Tibial artery (tissue), 4 donors: ENCODE measurements at regions not wholly inside any gene's neighbourhood (a gene's known extent, or its start where the extent isn't known, plus 50 kb on each side); places are given as distances from the start of the nearest gene placed in this dataset.

ENCODE experiments used
- DNase-seq, 2 donors: peaks; one replicate each; pipeline ENCODE4 v3.0.0-alpha.2; 2019
- H3K27ac ChIP-seq, 2 donors: fragments of 200-600 bp; sonication (generic) in 1 of 2; 1 replicate in 1 of 2; 2 replicates in 1 of 2; pipeline ENCODE4 v1.5.1; 2018 to 2019; ENCODE audit warnings: mild to moderate bottlenecking in 1 of 2
- H3K27me3 ChIP-seq, 2 donors: fragments of 200-600 bp; sonication (generic) in 1 of 2; one replicate each; pipeline versions ENCODE4 v1.5.1 to v1.6.0; 2016 to 2019
- H3K36me3 ChIP-seq, 3 donors: fragments of 200-600 bp; sonication (generic) in 2 of 3; one replicate each; pipeline ENCODE4 v1.5.1; 2016 to 2019; ENCODE audit warnings: mild to moderate bottlenecking in 2 of 3
- H3K4me1 ChIP-seq, 4 donors: fragments of 200-600 bp; sonication (generic) in 2 of 4; 1 replicate in 3 of 4; 2 replicates in 1 of 4; pipeline ENCODE4 v1.5.1; 2016 to 2019
- H3K4me3 ChIP-seq, 2 donors: fragments of 200-600 bp; sonication (generic) in 1 of 2; 1 replicate in 1 of 2; 2 replicates in 1 of 2; pipeline ENCODE4 v1.5.1; 2018 to 2019; ENCODE audit warnings: mild to moderate bottlenecking in 2 of 2
- H3K9me3 ChIP-seq, 3 donors: fragments of 200-600 bp; sonication (generic) in 1 of 3; one replicate each; pipeline ENCODE4 v1.5.1; 2016 to 2019
- intact Hi-C: fragments of 100-400 bp; cut with DNase I; formaldehyde crosslinking; loops from one replicate; pipeline ENCODE4 v1.15.0; 2023; ENCODE audit warnings: low total_unique reads
- TF ChIP-seq, protein P1 (sequence below), 2 experiments: fragments of 200-600 bp in 1 of 2; fragments of 450-650 bp in 1 of 2; IDR thresholded peaks; one replicate each; pipeline ENCODE4 v1.5.1; 2017 to 2019; ENCODE audit warnings: antibody characterized with exemption in 2 of 2, mild to moderate bottlenecking in 1 of 2, moderate library complexity in 1 of 2

DNA sequence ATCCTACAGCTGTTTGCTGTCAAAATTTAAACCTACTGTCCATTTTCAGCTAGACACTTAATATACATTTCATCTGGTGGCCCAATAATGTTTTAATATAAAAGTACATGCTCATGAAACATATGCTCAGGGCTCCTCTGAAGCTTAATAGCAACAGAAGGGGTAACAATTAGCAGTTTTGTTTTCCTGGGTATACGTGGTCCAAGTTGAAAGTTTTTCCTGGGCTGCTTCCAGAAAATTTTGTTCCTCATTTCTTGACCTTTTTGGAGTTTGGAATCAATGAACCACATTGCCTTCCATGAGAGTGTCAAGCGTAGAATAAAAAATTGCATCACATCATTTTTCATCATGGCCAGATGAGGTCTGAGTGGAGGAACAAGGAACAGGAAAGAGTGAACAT lies 537.3 kb upstream of the MGMT start:
- Histone ChIP-seq H3K36me3 (no peaks in the 10 kb centered on the region), H3K4me1 (peaks cover 0 to 14% (median 7%) of the 10 kb centered on the region in 4 donors), H3K27ac (no peak overlapping the region), H3K27me3 (peaks cover 0 to 8% of the 10 kb centered on the region in 2 donors), H3K9me3 (no peaks in the 10 kb centered on the region), H3K4me3 (no peak overlapping the region)
- intact Hi-C loops = no loop called here
- TF ChIP-seq, protein P1, sequence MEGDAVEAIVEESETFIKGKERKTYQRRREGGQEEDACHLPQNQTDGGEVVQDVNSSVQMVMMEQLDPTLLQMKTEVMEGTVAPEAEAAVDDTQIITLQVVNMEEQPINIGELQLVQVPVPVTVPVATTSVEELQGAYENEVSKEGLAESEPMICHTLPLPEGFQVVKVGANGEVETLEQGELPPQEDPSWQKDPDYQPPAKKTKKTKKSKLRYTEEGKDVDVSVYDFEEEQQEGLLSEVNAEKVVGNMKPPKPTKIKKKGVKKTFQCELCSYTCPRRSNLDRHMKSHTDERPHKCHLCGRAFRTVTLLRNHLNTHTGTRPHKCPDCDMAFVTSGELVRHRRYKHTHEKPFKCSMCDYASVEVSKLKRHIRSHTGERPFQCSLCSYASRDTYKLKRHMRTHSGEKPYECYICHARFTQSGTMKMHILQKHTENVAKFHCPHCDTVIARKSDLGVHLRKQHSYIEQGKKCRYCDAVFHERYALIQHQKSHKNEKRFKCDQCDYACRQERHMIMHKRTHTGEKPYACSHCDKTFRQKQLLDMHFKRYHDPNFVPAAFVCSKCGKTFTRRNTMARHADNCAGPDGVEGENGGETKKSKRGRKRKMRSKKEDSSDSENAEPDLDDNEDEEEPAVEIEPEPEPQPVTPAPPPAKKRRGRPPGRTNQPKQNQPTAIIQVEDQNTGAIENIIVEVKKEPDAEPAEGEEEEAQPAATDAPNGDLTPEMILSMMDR (IDR thresholded peaks at IDR 0.05) = no peak
- no peak for DNase-seq

DNA sequence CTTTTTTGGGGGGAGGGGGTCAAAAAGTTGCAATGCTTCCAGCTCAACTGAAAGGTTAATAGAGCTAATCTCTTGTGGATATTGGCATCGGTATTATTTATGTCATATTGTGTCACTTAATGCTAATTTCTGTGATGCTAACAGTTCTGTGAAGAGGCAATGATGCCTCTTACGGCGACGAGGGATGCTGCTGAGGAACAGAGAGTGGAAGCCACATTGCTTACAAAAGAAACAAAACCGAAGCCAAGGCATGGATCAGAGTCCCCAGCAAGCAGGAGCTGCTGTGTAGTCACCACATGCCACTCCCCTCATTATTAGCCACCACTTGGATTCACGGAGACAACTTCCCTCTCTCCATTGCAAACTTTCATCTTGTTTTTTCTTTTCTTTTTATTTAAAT lies 536.5 kb upstream of the MGMT start:
- Histone ChIP-seq H3K4me1 (peaks cover 0 to 14% (median 7%) of the 10 kb centered on the region in 4 donors), H3K4me3 (no peak overlapping the region), H3K9me3 (no peaks in the 10 kb centered on the region), H3K36me3 (no peaks in the 10 kb centered on the region), H3K27me3 (peaks cover 0 to 8% of the 10 kb centered on the region in 2 donors), H3K27ac (no peak overlapping the region)
- intact Hi-C loops = no loop called here
- no peak for DNase-seq
- TF ChIP-seq, protein P1 (IDR thresholded peaks at IDR 0.05) = no peak

GRCh38 chr10:128932071-128932820 lies 534.8 kb upstream of the MGMT start:
- Histone ChIP-seq H3K27ac (no peak overlapping the region), H3K9me3 (no peaks in the 10 kb centered on the region), H3K4me1 (peaks cover 0 to 14% (median 7%) of the 10 kb centered on the region in 4 donors), H3K36me3 (no peaks in the 10 kb centered on the region), H3K4me3 (no peak overlapping the region), H3K27me3 (peaks cover 0 to 8% of the 10 kb centered on the region in 2 donors)
- intact Hi-C loops = no loop called here
- no peak for DNase-seq
- TF ChIP-seq, protein P1 (IDR thresholded peaks at IDR 0.05) = no peak

- TF ChIP-seq, protein P1 (IDR thresholded peaks at IDR 0.05) = no peak
- intact Hi-C loops = no loop called here
Measured at GRCh38 chr10:128934492-128934891, 532.5 kb upstream of the MGMT start.

DNA sequence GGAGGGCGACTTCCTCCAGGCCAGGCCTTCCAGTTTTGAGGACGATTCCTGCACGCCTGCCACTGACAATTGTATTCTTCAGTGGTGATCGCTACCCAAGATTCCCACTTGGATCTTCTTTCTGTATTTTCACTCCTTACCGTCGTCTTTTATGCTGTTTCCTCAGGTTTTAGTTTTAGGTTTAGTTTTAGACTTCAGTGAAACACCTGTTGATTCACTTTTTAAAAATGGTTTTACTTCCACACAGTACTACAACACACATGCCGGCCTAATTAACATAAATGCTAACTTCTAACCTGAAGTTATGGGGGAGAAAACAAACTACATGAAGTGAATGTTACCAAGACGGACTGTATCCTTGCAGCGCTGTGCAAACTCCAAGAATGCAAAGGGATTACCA lies 530.6 kb upstream of the MGMT start:
- no peak for DNase-seq
- H3K4me1 ChIP-seq = no peaks in the 10 kb centered on the region
- TF ChIP-seq, protein P1 (IDR thresholded peaks at IDR 0.05) = no peak
- intact Hi-C loops = no loop called here
- no peak overlapping the region for H3K27ac ChIP-seq
- no peaks in the 10 kb centered on the region for H3K27me3 ChIP-seq
- H3K4me3 ChIP-seq = no peak overlapping the region
- H3K9me3 ChIP-seq = no peaks in the 10 kb centered on the region
- H3K36me3 ChIP-seq = no peaks in the 10 kb centered on the region

More at GRCh38 chr10:128934492-128934891, 532.5 kb upstream of the MGMT start:
- DNase-seq = no peak
- Histone ChIP-seq H3K36me3 (no peaks in the 10 kb centered on the region), H3K4me3 (no peak overlapping the region), H3K9me3 (no peaks in the 10 kb centered on the region), H3K27me3 (no peaks in the 10 kb centered on the region), H3K4me1 (peaks cover 0 to 10% (median 2%) of the 10 kb centered on the region in 4 donors), H3K27ac (no peak overlapping the region)
